HL-60 (cell line): ENCODE measurements at regions not wholly inside any gene's neighbourhood (a gene's known extent, or its start where the extent isn't known, plus 50 kb on each side); places are given as distances from the start of the nearest gene placed in this dataset.
"Not testable (repeated sequence)": the region's sequence is repeated elsewhere in the genome, so short reads cannot be mapped to it uniquely, and the experiment has no call there.

Experiments used
- CTCF ChIP-seq: IDR thresholded peaks from one replicate; pipeline ENCODE4 v1.5.1; 2011; ENCODE audit warnings: low read length, control low read depth, inconsistent platforms; ENCODE audit not compliant: insufficient read depth
- GABPA ChIP-seq: IDR thresholded peaks from 2 replicates; pipeline ENCODE4 v1.6.1; 2012; ENCODE audit warnings: low read depth
- POLR2AphosphoS5 ChIP-seq: IDR thresholded peaks from 2 replicates; pipeline ENCODE4 v1.6.1; 2012; ENCODE audit warnings: low read depth
- REST ChIP-seq: IDR thresholded peaks from 2 replicates; pipeline ENCODE4 v1.6.1; 2012; ENCODE audit warnings: low read depth; ENCODE audit not compliant: insufficient replicate concordance
- SPI1 ChIP-seq: IDR thresholded peaks from 2 replicates; pipeline ENCODE4 v1.6.1; 2012; ENCODE audit warnings: low read depth, mild to moderate bottlenecking, borderline replicate concordance

GRCh38 chr7:65127364-65127763, 120.9 kb upstream of the ERV3-1 start:
- not testable (repeated sequence) for TF ChIP-seq CTCF, POLR2AphosphoS5, GABPA, REST, SPI1
